Fibroblast of skin of right quadriceps (primary cell): ENCODE measurements at regions not wholly inside any gene's neighbourhood (a gene's known extent, or its start where the extent isn't known, plus 50 kb on each side); places are given as distances from the start of the nearest gene placed in this dataset.
A peak's percentile ranks its signal among the peaks of the same experiment; 100 is the strongest.

Experiments
- DNase-seq: peaks from one replicate; pipeline ENCODE4 v3.0.0-alpha.2; 2013

DNA sequence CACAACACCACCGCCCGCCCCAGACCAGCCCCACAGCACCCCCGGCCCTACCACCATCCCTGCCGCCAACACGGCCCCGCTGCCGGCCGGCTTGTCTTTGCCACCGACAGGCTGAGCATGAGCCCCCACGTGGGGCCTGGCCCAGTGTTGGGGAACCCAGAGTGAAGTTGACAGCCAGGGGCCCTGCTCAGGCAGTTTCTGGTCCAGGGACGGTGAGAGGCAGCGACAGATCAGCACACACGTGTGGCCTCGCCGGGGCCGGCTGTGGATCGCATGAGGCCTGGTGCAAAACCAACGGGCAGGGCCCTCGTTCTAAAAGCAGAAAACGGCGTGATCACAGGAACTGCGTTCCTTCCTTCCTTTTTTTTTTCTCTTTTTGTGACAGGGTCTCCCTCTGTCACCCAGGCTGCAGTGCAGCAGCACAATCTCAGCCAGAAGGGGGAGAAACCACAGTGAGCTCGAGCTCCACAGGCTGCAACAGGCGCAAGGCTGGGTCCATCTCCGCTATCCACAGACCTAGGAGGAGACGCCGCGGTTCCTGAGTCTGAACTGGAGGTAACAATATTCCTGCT is 50.5 kb upstream of the FBRSL1 start:
- no peak for DNase-seq

DNA sequence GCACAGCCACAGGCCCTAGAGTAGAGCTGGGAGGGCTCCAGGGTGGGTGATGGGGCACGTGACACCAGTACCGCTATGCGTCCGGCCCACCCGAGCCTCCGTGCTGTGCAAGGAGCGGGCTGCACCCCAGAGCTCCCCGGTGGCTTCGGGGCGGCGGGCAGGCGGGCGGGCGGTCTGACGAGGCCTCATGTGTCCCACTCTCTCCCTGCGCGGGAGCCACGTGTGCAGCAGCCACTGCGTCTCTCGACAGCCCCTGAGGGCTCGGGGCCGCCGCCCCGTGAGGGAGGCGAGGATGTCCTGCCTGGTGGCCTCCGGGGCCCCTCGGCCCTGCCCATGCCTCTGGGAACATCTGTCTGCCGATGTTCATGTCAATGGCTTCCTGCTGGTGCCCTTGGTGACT is 51.2 kb upstream of the FBRSL1 start:
- no peak for DNase-seq

DNA sequence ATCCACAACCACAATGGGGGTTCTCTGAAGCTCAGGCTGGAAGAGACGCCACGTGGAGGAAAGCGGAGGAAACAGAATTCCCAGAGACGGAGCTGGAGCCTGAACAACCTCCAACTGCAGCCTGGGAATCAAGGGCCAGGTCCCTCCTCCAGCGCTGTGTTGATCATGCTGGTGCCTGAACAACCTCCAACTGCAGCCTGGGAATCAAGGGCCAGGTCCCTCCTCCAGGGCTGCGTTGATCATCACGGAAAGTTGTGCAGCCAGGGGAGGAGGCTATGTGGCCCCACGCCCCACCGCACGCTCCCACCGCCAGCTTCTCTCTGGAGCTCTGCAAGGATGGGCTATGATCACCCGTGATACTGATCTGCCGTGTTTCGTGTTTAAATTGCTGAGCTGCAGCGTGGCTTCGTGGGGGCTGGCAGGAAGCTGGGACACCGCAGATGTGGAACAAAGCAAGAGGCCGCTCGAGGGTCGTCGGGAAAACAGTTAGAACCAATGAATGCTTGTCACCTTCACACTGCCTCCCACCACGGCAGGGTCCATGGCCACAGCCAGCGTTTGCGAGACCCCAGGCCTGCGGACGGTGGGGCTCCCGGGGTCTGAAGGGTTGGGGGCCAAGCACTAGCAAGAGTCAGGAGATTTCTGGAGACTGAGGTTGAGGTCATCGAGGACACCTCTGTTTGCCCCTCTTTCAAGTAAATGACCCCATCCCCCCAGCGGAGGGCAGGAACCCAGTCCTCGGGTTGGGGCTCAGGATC is 51.8 kb upstream of the FBRSL1 start:
- DNase-seq = peak; percentile 10

DNA sequence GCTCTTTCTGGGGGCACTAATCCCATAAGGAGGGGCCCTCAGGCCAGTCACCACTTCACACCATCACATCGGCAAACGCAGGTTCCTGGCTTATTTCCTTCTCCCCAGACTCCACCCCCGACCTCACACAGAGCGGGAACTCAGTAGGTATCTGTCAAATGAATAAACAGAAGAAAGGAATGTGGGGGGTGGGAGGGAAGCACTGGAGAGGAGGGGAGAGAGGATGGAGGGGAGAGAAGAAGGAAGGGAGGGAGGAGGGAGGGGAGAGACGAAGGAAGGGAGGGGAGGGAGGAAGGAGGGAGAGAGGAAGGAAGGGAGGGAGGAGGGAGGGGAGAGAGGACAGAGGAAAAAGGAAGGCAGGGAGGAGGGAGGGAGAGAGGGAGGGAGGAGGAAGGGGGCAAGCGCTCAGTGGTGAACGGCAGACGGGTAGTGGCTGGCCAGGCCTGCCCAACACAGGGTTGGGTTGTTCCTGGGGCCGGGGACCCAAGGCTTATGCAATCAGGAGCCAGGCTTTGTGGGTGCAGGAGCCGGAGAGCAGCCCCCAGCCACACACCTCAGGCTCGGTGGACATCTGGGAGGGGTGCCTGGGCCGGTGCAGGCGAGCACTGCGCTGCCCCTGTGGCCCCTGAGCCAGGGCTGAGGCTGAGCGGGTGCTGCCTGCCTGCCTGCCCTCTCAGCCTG is 52.6 kb upstream of the FBRSL1 start:
- DNase-seq = peak; percentile 39

DNA sequence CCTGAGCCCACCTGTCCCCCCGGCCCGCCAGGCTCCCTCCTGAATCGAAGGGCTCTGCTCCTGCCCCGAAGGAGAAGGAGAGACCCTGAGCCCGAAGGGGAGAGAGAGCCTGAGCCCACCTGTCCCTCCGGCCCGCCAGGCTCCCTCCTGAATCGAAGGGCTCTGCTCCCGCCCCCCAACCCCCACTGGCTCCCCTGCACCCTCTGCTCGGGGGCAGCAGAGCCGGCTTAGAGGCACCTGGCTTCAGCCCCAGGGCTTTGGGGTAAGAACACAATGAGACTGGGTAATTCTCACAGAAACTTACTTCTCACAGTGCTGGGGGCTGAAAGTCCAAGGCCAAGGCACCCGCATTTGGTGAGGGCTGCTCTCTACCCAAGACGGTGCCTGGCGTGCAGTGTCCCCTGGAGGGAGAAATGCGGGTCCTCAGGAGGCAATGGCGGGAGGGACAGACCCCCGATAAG is 53.1 kb upstream of the FBRSL1 start:
- no peak for DNase-seq

DNA sequence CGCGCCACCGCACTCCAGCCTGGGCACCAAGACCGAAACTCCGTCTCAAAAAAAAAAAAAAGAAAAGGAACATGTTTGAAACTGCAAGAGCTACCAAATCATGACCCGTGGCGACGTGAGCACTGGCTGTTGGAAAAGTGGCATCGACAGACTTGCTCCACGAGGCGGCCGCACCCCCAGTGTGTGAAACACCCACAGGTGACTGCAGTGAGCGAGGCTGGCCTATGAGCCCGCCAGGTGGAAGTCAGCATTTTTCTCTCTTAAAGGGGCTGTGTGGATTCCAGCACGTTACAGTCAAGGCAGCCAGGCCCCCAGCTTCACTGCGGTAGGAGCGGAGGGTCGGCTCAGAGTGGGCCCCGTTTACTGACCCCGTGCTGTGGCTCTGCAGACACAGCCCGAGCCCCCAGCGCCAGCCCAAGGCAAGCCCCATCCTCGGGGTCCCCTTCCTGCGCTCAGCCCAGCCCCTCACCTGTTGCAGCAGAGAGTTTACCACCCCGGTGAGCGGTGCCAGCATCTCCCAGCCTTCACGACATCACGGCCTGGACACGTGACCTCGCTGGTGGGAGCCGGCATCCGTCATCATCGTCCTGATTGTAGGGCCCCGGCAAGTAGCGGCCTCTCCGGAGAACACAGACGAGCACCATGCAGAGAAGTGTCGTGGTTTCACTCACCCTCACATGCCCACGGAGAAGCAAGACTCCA is 54.3 kb upstream of the FBRSL1 start:
- DNase-seq = no peak

DNA sequence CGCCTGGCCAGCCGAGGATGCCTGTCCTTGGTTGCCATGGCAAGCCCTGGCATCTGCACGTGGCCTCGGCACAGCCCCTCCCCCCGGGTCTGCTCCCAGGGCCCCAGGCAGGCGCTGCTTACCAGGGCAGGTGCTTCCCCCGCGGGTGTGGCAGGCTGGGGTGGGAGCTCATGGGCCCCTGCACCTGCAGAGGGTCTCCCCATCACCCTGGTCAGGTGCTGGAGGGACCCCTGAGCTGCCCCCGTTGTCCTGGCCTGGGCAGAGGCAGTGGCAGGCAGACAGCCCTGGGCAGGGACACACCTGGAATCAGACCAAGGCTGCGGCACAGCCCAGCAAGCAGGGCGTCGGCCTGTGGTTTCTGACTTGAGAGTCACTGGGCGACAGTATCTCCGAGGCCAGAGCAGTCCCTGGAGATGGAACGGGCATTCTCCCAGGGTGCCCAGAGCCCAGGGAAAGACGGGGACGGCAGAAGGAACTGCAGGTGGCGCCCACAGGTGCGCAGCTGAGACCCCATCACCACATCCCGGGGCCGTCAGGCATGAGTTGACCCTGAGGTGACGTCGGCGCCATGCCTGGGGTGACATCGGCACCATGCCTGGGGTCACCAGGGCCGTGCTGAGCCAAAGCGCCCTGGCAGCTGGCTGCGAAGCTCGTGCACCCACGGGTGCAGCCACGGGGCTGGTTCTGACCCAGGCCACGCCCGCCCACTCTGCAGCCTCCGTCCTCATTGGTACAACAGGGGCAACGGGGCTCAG is 56.1 kb upstream of the FBRSL1 start:
- no peak for DNase-seq

DNA sequence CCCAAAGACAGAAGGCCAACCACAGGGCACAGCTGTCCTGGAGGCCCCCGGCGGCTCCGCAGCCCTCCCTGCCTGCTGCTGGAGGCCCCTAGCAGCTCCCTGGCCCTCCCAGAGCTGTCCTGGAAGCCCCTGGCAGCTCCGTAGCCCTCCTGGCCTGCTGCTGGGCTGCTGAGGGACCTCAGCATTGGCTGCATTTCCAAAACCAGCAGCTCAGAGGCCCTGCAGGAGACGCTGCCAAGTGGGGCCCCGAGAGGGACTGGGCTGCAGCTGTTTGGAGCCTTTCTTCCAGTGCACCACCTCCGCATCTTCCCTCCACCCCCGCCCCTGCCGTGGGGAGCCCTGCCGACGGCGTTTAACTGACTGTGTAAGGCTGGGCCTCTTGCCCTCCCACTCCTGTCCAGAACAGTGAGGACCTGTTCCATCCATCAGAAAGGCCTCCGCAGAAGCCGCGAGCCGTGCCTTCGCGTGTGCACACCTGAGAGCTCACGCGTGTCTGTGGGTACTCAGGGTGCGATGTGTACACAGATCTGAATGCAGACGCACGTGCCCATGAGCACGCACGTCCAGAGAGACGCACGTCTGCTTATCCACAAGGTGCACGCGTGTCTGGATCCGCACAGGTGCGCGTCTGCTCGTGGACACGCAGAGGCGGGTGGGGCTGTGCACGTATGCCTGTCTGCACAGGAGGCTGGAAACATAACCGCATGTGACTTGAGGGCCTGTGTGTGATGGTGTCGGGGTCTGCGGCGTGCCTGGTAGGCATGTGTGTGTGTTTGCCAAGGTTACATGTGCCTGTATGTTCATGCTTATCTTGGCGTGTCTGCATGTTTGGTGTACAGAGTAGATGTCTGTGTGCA is 57.0 kb upstream of the FBRSL1 start:
- DNase-seq = peak; percentile 14

DNA sequence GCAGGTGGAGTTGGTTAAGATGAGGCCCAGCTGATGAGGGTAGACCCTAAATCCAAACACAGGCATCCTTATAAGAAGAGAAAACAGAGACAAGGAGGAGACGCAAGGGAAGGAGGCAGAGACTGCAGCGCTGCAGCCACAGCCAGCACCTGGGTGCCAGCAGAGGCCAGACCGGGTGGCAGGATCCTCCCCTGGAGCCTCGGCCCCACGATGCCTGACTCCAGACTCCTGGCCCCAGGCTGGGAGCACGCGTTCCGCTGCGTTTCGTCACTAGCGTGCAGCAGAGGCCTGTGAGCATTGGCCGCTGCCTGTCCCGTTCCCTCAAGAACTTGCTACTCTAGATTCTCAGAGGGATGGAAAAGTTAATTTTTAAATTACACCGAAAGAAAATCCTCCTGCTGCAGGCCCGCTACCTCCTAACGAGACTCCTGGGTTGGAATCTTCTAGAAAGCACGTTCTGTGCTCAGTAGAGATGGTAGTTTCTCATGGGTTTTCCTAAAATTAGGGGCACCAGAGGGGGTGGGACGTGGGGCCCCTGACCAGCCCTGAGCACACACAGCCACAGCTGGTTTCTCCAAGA is 57.7 kb upstream of the FBRSL1 start:
- DNase-seq = no peak

DNA sequence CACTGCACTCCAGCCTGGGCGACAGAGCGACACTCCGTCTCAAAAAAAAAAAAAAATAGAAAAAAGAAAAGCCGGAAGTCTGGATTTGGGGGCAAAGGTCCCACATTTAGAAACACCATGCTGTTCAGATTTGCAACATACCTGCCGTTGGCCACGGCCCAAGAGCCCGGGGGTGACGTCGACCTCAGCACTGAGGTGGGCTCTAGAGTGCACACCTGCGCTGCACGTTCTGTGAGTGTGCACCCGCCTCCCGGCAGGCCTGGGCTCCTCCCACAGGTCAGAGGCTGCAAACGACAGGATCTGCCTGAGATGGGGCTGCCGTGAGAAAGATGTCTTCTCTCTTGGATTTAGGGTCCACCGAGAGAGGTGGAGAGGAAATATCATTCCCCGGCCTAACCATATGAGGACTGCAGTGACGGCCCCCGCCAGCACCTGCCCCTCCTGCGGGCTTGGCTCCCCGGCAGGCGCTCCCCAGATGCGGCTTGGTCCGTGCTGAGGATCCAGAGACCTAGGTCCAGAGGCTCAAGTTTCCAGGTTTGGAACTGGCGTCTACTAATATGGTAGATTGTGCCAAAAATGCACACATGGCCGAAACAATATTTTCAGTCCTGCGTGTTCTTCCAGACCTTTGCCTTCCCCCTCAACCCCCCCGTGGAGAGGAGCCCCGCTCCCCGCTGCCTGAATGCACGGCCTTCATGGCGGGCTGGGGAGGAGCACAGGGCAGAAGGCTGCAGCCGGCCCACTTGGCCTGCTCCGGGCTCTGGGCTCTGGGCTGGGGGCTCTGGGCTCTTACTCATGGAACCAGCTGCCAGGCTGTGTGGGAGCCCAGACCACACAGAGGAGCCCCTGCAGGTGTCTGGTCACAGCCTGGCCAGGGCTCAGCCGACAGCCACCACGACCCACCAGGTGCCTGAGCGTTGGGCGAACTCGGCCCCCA is 58.8 kb upstream of the FBRSL1 start:
- no peak for DNase-seq

DNA sequence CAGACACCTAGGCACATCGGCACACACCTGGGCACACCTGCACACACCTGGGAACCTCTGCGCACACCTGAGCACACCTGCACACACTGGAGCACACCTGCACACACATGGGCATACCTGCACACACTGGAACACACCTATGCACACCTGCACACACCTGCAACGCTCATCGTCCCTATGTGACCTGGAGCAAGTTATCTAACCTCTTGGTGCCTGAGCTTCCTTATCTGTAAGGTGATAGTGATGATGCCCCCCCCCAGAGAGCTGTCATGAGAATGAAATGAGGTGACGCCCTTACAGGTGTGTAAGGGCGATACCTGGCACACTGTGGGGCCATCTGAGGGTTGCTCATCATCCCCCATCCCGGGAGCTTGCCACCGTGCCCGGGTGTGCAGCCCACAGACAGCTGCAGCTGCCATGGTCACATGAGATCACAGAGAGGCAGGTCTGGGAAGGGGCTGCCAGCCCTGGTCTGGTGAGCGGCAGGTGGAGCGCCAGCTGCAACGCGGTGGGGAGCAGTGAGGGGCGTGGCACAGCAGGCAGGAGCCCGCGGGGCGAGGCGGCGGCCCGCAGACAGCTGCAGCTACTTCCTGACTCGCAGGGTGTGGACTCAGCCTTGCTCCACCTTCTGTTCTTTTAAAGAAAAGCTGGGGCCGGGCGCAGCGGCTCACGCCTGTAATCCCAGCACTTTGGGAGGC is 59.9 kb upstream of the FBRSL1 start:
- no peak for DNase-seq

DNA sequence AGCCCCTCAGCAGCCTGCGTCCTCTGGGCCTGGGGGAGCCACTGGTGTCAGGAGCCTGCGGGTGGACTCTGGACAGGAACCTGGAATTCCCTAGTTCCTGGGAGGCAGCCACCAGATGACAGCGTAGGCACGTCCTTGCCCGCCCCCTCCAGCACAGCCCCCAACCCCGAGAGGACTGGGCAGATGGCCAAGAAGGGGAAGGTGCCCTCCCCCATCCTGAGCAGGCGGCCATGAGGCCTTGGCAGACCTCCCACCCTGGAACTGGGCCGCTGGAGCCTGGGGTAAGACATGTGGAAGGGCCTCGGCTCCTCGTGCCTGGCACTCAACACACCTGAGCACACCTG is 60.4 kb upstream of the FBRSL1 start:
- DNase-seq = no peak

DNA sequence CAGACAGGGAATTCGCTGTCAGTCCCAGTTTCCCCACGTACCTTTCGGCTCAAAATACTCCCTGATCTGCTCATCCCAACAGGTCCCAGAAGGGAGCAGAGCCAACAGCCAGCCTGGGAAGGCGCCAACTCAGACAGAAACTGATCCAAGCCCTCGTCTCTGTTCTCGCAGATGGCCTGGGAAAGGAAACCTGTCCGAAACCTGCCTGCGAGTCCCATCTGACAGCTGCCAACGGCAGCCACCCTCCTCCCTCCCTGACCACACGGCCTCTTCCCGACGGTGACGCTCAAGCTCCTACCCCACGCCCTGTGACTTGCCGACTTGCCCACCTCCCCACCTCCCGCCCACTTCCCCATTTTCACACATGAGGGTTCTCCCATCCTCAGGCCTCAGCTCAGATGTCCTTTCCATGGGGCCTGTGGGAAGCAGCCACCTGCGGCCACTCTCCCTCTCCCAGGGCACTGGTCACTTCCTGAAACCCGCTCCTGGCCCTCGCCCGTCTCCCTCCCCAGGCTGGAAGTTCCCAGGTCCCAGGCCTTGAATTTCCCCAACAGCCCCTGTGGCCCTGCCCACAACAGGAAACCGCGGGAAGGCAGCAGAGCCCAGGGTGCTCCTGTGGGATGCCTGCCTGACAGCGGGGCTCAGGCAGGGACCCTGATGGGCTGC is 60.9 kb upstream of the FBRSL1 start:
- DNase-seq = no peak

DNA sequence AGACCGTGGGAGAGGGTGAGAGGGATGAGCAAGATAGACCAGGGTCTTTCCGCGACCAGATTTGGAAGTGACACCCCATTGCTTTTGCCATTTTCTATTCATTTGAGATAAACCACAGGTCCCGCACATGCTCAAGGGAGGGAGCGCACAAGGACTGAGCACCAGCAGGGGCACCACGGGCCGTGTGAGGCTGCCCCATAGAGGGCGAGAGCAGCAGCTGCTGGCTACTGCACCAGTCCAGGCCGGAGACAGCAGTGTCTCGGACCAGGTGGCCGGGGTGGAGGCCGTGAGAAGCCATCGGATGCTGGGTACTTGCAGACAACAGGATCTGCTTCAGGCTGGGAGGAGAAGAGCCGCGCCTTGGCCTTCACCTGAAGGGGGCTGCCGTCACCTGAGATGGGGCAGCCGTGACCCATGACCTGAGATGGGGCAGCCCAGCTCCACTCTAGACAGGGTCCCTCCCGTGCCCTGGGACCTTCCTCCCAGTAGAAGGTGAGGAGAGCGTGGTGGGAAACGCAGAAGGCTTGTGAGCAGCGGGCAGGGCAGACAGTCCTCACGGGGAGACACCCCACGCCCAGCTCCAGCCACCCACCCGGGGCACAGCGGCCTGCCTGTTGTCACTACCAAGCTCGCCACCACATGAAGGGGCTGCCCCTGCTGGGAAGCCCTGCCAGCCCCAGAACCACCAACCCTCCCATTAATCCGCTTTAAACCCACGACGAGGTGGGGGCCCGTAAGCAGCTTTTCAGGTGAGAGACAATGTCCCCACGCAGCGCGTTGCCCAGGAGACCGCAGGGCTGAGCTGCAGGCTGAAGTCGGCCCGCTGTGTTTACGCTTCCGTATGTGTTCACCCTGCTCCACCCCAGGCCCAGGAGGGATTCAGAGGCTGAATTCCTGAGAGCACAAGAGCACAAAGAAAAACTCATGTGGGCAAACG is 61.7 kb upstream of the FBRSL1 start:
- no peak for DNase-seq

DNA sequence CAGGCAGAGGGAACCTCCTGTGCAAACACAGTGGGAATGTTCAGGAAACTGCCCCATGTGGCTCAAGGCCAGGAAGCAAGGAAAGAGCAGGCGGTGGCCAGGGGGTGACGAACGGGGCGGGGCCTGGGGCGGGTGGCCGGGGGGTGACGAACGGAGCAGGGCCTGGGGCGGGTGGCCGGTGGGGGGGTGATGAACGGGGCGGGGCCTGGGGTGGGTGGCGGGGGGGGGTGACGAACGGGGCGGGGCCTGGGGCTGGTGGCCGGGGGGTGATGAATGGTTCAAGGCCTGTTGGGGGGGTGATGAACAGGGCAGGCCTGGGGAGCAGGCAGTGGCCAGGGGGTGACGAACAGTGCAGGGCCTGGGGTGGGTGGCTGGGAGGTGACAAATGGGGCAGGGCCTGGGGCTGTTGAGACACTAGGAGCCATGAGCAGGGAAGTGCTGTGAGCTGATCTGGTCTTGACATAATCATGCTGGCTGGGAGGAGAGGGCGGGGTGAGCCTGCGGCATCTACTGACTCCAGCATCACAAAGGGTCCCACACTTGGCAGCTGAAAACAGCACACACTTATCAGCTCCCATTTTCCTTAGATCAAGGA is 62.7 kb upstream of the FBRSL1 start:
- DNase-seq = no peak

DNA sequence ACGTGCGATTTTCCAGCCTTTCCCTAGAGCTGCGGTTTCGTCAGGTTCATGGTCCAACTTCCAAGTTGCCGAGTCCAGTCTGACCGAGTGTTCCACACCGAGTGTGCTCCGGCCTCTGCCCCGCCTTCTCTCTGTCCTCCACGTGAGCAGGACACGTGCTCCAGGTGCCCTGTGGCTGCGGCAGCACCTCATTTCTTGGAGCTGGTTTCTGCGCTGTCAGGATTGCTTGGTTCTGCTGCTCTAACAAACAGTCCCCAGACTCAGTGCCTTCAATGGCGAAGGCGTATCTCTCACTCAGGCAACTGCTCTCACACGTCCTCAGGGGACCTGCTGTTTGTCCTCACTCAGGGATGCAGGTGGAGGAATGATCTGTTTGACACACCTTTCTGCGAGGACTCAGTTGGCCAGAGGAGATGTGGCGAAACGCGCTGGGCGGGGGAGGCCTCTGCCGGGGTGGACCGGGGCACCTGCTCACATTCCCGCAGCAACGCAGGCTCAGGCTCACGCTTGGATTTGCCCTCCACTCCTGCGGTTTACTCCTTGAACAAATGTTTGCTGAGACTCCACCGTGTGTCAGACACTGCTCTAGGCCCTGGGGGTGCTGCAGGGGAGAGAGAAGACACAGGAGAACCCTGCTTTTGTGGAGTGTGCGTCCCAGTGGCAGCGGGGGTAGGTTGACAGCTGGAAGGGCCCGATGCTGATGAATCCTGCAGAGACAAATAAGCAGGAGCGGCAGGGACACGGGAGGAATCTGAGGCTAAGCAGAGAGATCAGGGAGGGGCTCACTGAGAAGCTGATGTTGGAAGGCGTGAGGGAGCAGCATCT is 63.4 kb upstream of the FBRSL1 start:
- no peak for DNase-seq

DNA sequence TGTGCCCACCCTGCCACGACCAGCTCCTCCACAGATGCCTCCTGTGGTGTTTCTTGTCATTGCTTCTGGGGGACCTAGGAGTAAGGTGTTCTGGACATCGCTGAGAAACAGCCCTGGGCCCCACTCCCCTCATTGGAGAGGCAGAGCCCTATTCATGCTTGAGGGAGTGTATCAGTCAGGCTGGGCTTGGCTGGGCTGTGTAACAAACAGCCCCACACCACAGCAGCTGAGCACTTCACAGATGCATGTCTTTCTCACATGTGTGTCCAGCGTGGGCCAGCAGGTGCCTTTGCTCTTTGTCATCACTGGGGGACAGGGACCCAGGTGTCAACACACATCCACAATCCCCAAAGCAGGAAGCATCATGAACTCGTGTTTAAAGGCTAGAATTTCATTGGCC is 65.1 kb upstream of the FBRSL1 start:
- no peak for DNase-seq
